Large intestine (tissue), 3 donors: ENCODE measurements at regions not wholly inside any gene's neighbourhood (a gene's known extent, or its start where the extent isn't known, plus 50 kb on each side); places are given as distances from the start of the nearest gene placed in this dataset.

Experiments used
- DNase-seq, 2 donors: peaks; one replicate each; pipeline versions ENCODE4 v3.0.0 to v3.0.0-alpha.2; 2013
- H3K27ac ChIP-seq: one replicate; pipeline ENCODE4 v1.5.1; 2013; ENCODE audit warnings: low read length
- H3K27me3 ChIP-seq: 2 replicates; pipeline ENCODE4 v1.6.1; 2013; ENCODE audit warnings: low read length; ENCODE audit not compliant: control insufficient read depth, insufficient read depth
- H3K36me3 ChIP-seq: 2 replicates; pipeline ENCODE4 v1.6.1; 2013; ENCODE audit warnings: low read length; ENCODE audit not compliant: control insufficient read depth, insufficient read depth
- H3K4me1 ChIP-seq: one replicate; pipeline ENCODE4 v1.6.1; 2013; ENCODE audit warnings: low read length; ENCODE audit not compliant: control insufficient read depth, insufficient read depth
- H3K4me3 ChIP-seq: one replicate; pipeline ENCODE4 v1.5.1; 2013; ENCODE audit warnings: low read length
- H3K9me3 ChIP-seq: one replicate; pipeline ENCODE4 v1.6.1; 2013; ENCODE audit warnings: mild to moderate bottlenecking, low read depth, low read length, moderate library complexity; ENCODE audit not compliant: control insufficient read depth
- WGBS: methylation state at CpG from one replicate; pipeline ENCODE4 v1.1.5; 2013; ENCODE audit warnings: low lambda C conversion rate; ENCODE audit not compliant: insufficient coverage; 5-methylcytosine and 5-hydroxymethylcytosine counted together

- Histone ChIP-seq H3K27me3 (no peaks in the 10 kb centered on the region), H3K9me3 (peaks cover 5% of the 10 kb centered on the region), H3K4me1 (no peaks in the 10 kb centered on the region), H3K4me3 (no peak overlapping the region), H3K36me3 (no peaks in the 10 kb centered on the region), H3K27ac (no peak overlapping the region)
- no peak for DNase-seq
- WGBS, result 72% methylated on average over 3 of the region's 4 CpGs
These were observed 300.0 kb upstream of the ALG10B start for GRCh38 chr12:38016602-38017001.

GRCh38 chr12:38025916-38026315 is 290.7 kb upstream of the ALG10B start:
- H3K36me3 ChIP-seq, result no peaks in the 10 kb centered on the region
- no CpG with 5 or more reads among the region's 1 CpG for WGBS
- DNase-seq, result no peak
- H3K27ac ChIP-seq, result no peak overlapping the region
- H3K4me1 ChIP-seq, result no peaks in the 10 kb centered on the region
- H3K4me3 ChIP-seq, result no peak overlapping the region
- H3K9me3 ChIP-seq, result no peaks in the 10 kb centered on the region
- no peaks in the 10 kb centered on the region for H3K27me3 ChIP-seq

- no peak overlapping the region for H3K27ac ChIP-seq
- no peaks in the 10 kb centered on the region for H3K36me3 ChIP-seq
- DNase-seq, result no peak
- no CpG with 5 or more reads among the region's 16 CpGs for WGBS
- H3K4me1 ChIP-seq, result no peaks in the 10 kb centered on the region
- H3K4me3 ChIP-seq, result no peak overlapping the region
- H3K27me3 ChIP-seq, result no peaks in the 10 kb centered on the region
- peaks cover 30% of the 10 kb centered on the region for H3K9me3 ChIP-seq
These were observed 263.5 kb upstream of the ALG10B start for GRCh38 chr12:38053113-38053512.

- WGBS, result 17% methylated on average over 2 of the region's 34 CpGs
- no peaks in the 10 kb centered on the region for H3K27me3 ChIP-seq
- H3K4me3 ChIP-seq, result no peak overlapping the region
- peaks cover 30% of the 10 kb centered on the region for H3K9me3 ChIP-seq
- H3K4me1 ChIP-seq, result no peaks in the 10 kb centered on the region
- no peaks in the 10 kb centered on the region for H3K36me3 ChIP-seq
- DNase-seq, result no peak
- H3K27ac ChIP-seq, result no peak overlapping the region
These were observed 262.7 kb upstream of the ALG10B start for GRCh38 chr12:38053655-38054464.

- Histone ChIP-seq H3K4me3 (no peak overlapping the region), H3K9me3 (peaks cover 30% of the 10 kb centered on the region), H3K4me1 (no peaks in the 10 kb centered on the region), H3K27me3 (no peaks in the 10 kb centered on the region), H3K27ac (no peak overlapping the region), H3K36me3 (no peaks in the 10 kb centered on the region)
- 83% methylated on average over 6 of the region's 25 CpGs for WGBS
- DNase-seq, result no peak
These were observed 259.6 kb upstream of the ALG10B start for GRCh38 chr12:38056701-38057689.

- Histone ChIP-seq H3K9me3 (peaks cover 12% of the 10 kb centered on the region), H3K4me3 (no peak overlapping the region), H3K4me1 (no peaks in the 10 kb centered on the region), H3K27ac (no peak overlapping the region), H3K27me3 (no peaks in the 10 kb centered on the region), H3K36me3 (no peaks in the 10 kb centered on the region)
- peak in 1 of 2 donors; percentile 4 for DNase-seq
- WGBS, result 71% methylated on average over 1 of the region's 19 CpGs
These were observed 216.9 kb upstream of the ALG10B start for GRCh38 chr12:38099686-38100085.

- peaks cover 12% of the 10 kb centered on the region for H3K9me3 ChIP-seq
- H3K36me3 ChIP-seq, result no peaks in the 10 kb centered on the region
- H3K27me3 ChIP-seq, result no peaks in the 10 kb centered on the region
- no peak for DNase-seq
- H3K4me1 ChIP-seq, result no peaks in the 10 kb centered on the region
- H3K27ac ChIP-seq, result no peak overlapping the region
- no CpG with 5 or more reads among the region's 3 CpGs for WGBS
- no peak overlapping the region for H3K4me3 ChIP-seq
These were observed 214.8 kb upstream of the ALG10B start for GRCh38 chr12:38101753-38102152.

GRCh38 chr12:38102197-38102596 is 214.4 kb upstream of the ALG10B start:
- Histone ChIP-seq H3K27ac (no peak overlapping the region), H3K36me3 (no peaks in the 10 kb centered on the region), H3K4me1 (no peaks in the 10 kb centered on the region), H3K4me3 (no peak overlapping the region), H3K9me3 (peaks cover 12% of the 10 kb centered on the region), H3K27me3 (no peaks in the 10 kb centered on the region)
- no peak for DNase-seq

GRCh38 chr12:38110026-38110699 is 206.4 kb upstream of the ALG10B start:
- no CpG with 5 or more reads among the region's 2 CpGs for WGBS
- H3K27me3 ChIP-seq, result no peaks in the 10 kb centered on the region
- H3K9me3 ChIP-seq, result peaks cover 4% of the 10 kb centered on the region
- DNase-seq, result no peak
- H3K4me3 ChIP-seq, result no peak overlapping the region
- no peaks in the 10 kb centered on the region for H3K36me3 ChIP-seq
- H3K4me1 ChIP-seq, result no peaks in the 10 kb centered on the region
- no peak overlapping the region for H3K27ac ChIP-seq

- no peak for DNase-seq
- no peaks in the 10 kb centered on the region for H3K27me3 ChIP-seq
- no peak overlapping the region for H3K27ac ChIP-seq
- peaks cover 9% of the 10 kb centered on the region for H3K9me3 ChIP-seq
- no peaks in the 10 kb centered on the region for H3K4me1 ChIP-seq
- no peak overlapping the region for H3K4me3 ChIP-seq
- no peaks in the 10 kb centered on the region for H3K36me3 ChIP-seq
- WGBS, result no CpG with 5 or more reads among the region's 5 CpGs
These were observed 202.6 kb upstream of the ALG10B start for GRCh38 chr12:38113991-38114390.
